SK-N-SH treated with all-trans-retinoic acid at 6 μM for 48 hours (cell line): ENCODE measurements at regions not wholly inside any gene's neighbourhood (a gene's known extent, or its start where the extent isn't known, plus 50 kb on each side); places are given as distances from the start of the nearest gene placed in this dataset.

ENCODE experiments used
- BACH2 ChIP-seq: fragments of 250-450 bp; sonication (Bioruptor Pico); IDR thresholded peaks from 2 replicates; pipeline ENCODE4 v1.9.0; 2021; ENCODE audit warnings: mild to moderate bottlenecking, borderline replicate concordance
- GLIS3 ChIP-seq: fragments of 250-450 bp; sonication (Bioruptor Pico); IDR thresholded peaks from 2 replicates; pipeline ENCODE4 v1.5.0; 2020; ENCODE audit warnings: mild to moderate bottlenecking, moderate library complexity
- ZNF8 ChIP-seq: fragments of 450-650 bp; formaldehyde crosslinking; IDR thresholded peaks from 2 replicates; pipeline ENCODE4 v1.5.0; 2020; ENCODE audit warnings: mild to moderate bottlenecking, moderate library complexity

DNA sequence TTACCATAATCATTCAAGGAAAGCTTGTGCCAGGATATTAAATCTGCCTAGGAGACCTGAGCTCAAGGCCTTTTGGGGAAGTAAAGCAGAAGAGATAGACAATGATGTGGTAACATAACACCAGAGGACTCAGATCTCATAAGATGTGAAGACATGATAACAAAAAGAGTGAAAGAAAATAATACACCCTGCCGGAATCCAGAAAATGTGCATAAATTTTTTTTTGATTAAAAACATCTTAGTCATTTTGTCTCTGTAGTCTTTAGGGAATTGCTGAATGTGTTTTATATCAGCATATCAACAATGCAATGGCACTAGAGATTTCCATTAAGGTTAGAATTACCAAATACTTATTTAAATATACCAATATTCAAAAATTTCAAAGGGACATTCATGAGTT, 326.8 kb upstream of the ROBO1 start:
- TF ChIP-seq GLIS3 (no peak), ZNF8 (CRISPR knock-in tag) (no peak), BACH2 (CRISPR knock-in tag) (no peak)
